ENCODE measurements at regions not wholly inside any gene's neighbourhood (a gene's known extent, or its start where the extent isn't known, plus 50 kb on each side); places are given as distances from the start of the nearest gene placed in this dataset.

- intact Hi-C loops (cut with DNase I), result loop anchor here (10.0 kb wide), 1 partner anchor 409 kb away; no protein-coding TSS in a partner anchor
- 48 to 60% methylated on average over 2 to 5 of the region's 5 CpGs for WGBS, 2 donors
- no peak for TF ChIP-seq POLR2A (IDR thresholded peaks at IDR 0.05)
- TF ChIP-seq CTCF (IDR thresholded peaks at IDR 0.05), result no peak
- Histone ChIP-seq H3K9me3 (no peaks in the 10 kb centered on the region), H3K4me1 (no peaks in the 10 kb centered on the region), H3K27ac (no peak overlapping the region), H3K27me3 (no peaks in the 10 kb centered on the region), H3K36me3 (replicated peaks in 1 of 2; ENCODE audit: insufficient read depth in 1 of 2, low read depth in 2 of 2) (no peaks in the 10 kb centered on the region), H3K4me3 (no peak overlapping the region)
- ATAC-seq (no peak), DNase-seq (no peak)
Observed at GRCh38 chr19:28475525-28475924, 737.4 kb downstream of the UQCRFS1 start.

- Histone ChIP-seq H3K36me3 (replicated peaks in 1 of 2; ENCODE audit: insufficient read depth in 1 of 2, low read depth in 2 of 2) (no peaks in the 10 kb centered on the region), H3K27me3 (no peaks in the 10 kb centered on the region), H3K9me3 (no peaks in the 10 kb centered on the region), H3K4me3 (no peak overlapping the region), H3K27ac (no peak overlapping the region), H3K4me1 (peaks cover 13% of the 10 kb centered on the region)
- ATAC-seq (no peak), DNase-seq (peak in 2 of 4 donors; percentile 17 to 36)
- intact Hi-C loops (cut with DNase I), result loop anchor here (5.0 to 10.0 kb wide), 2 partner anchors 234 to 412 kb away; no protein-coding TSS in a partner anchor
- 50 to 55% methylated on average over 7 of the region's 7 CpGs for WGBS, 2 donors
- no peak for TF ChIP-seq CTCF (IDR thresholded peaks at IDR 0.05)
- no peak for TF ChIP-seq POLR2A (IDR thresholded peaks at IDR 0.05)
Observed at GRCh38 chr19:28472843-28473242, 740.1 kb downstream of the UQCRFS1 start.

DNA sequence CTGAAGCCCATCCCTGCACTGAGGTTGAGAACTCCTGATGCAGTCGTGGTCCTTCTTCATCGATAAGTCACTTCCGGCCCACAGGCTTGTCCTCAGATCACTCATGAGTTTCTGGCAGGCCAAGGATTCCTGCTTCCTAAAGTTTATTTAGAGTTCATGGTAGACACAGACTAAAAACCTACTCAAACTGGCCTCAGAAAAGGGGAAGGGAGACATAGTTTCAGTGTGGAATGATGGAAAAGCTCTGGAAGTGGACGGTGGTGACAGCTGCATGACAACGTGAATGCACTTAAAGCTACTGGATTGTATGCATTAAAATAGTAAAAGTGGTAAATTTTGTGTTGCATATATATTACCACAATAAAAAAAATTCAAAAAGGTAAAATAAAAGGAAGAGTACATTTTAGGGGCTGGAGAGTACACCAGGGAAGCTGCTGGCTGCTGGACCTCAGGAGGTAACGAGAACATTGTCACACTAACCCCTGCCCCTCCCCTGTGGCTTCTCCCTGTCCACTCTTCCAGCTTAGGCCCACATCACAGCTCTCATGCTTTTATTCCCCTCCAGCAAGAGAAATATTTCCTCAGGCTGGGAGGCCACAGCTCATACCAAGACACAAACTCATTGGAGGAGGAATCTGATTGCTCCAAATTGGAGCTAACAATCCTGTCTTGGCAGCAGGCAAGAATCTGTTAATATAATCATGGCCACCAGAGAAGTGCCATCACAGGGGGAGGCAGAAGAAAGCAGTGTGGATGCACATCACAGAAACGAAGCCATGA lies 741.0 kb downstream of the UQCRFS1 start:
- no peaks in the 10 kb centered on the region for H3K27me3 ChIP-seq
- no peak overlapping the region for H3K27ac ChIP-seq
- no peak overlapping the region for H3K4me3 ChIP-seq
- H3K4me1 ChIP-seq, result peaks cover 13% of the 10 kb centered on the region
- ATAC-seq, result no peak
- no peak for DNase-seq
- intact Hi-C loops (cut with DNase I), result loop anchor here (5.0 to 10.0 kb wide), 2 partner anchors 235 to 413 kb away; no protein-coding TSS in a partner anchor
- TF ChIP-seq POLR2A (IDR thresholded peaks at IDR 0.05), result no peak
- TF ChIP-seq CTCF (IDR thresholded peaks at IDR 0.05), result no peak
- WGBS, 2 donors, result 58 to 62% methylated on average over 7 of the region's 7 CpGs
- H3K9me3 ChIP-seq, result no peaks in the 10 kb centered on the region
- no peaks in the 10 kb centered on the region for H3K36me3 ChIP-seq (replicated peaks in 1 of 2; ENCODE audit: insufficient read depth in 1 of 2, low read depth in 2 of 2)

- 57 to 61% methylated on average over 5 to 7 of the region's 7 CpGs for whole genome bisulfite sequencing, 2 donors
- H3K9me3 ChIP-seq, result no peaks in the 10 kb centered on the region
- intact Hi-C loops (cut with DNase I), result no loop called here
- ATAC-seq (no peak), DNase-seq (no peak)
- no peak for TF ChIP-seq CTCF (IDR thresholded peaks at IDR 0.05)
- no peak for TF ChIP-seq POLR2A (IDR thresholded peaks at IDR 0.05)
- H3K4me1 ChIP-seq, result peaks cover 20% of the 10 kb centered on the region
- H3K36me3 ChIP-seq (replicated peaks in 1 of 2; ENCODE audit: insufficient read depth in 1 of 2, low read depth in 2 of 2), result no peaks in the 10 kb centered on the region
- no peak overlapping the region for H3K4me3 ChIP-seq
- no peaks in the 10 kb centered on the region for H3K27me3 ChIP-seq
- peak overlapping the region in 2 of 4 donors; percentile 39 to 64 for H3K27ac ChIP-seq
Observed at GRCh38 chr19:28469544-28469943, 743.4 kb downstream of the UQCRFS1 start.
